DOHH2 (cell line): ENCODE measurements at regions not wholly inside any gene's neighbourhood (a gene's known extent, or its start where the extent isn't known, plus 50 kb on each side); places are given as distances from the start of the nearest gene placed in this dataset.
"Not testable (repeated sequence)": the region's sequence is repeated elsewhere in the genome, so short reads cannot be mapped to it uniquely, and the experiment has no call there.

Source experiments
- H3F3A ChIP-seq: fragments of 200-600 bp; sonication (generic), shearing (Covaris generic); 2 replicates; pipeline ENCODE4 v1.6.0; 2016; ENCODE audit warnings: antibody characterized with exemption, mild to moderate bottlenecking; ENCODE audit not compliant: control insufficient read depth, insufficient read depth
- H3K27ac ChIP-seq: fragments of 200-600 bp; sonication (generic); 2 replicates; pipeline ENCODE4 v1.5.1; 2014; ENCODE audit warnings: low read depth, mild to moderate bottlenecking, low read length, moderate library complexity
- H3K27me3 ChIP-seq: fragments of 200-600 bp; sonication (generic); 2 replicates; pipeline ENCODE4 v1.6.1; 2014; ENCODE audit warnings: mild to moderate bottlenecking, low read length, mixed read lengths; ENCODE audit not compliant: control insufficient read depth
- H3K36me3 ChIP-seq: fragments of 200-600 bp; sonication (generic); 2 replicates; pipeline ENCODE4 v1.6.1; 2014; ENCODE audit warnings: mild to moderate bottlenecking, low read length, moderate library complexity, mixed read lengths; ENCODE audit not compliant: control insufficient read depth
- H3K4me1 ChIP-seq: fragments of 200-600 bp; sonication (generic); 2 replicates; pipeline ENCODE4 v1.6.1; 2014; ENCODE audit warnings: mild to moderate bottlenecking, low read length, mixed read lengths; ENCODE audit not compliant: control insufficient read depth
- H3K4me2 ChIP-seq: fragments of 200-600 bp; sonication (generic); 2 replicates; pipeline ENCODE4 v1.6.0; 2014; ENCODE audit warnings: mild to moderate bottlenecking, low read length, moderate library complexity
- H3K4me3 ChIP-seq: fragments of 200-600 bp; sonication (generic); 2 replicates; pipeline ENCODE4 v1.5.1; 2014; ENCODE audit warnings: mild to moderate bottlenecking, low read length, mixed read lengths
- H3K79me2 ChIP-seq: fragments of 200-600 bp; sonication (generic); 2 replicates; pipeline ENCODE4 v1.6.1; 2014; ENCODE audit warnings: mild to moderate bottlenecking, low read length, mixed read lengths; ENCODE audit not compliant: control insufficient read depth
- H3K9me2 ChIP-seq: fragments of 200-600 bp; sonication (generic); replicated peaks from 2 replicates; pipeline ENCODE4 v1.6.1; 2014; ENCODE audit warnings: mild to moderate bottlenecking, low read length, mixed read lengths; ENCODE audit not compliant: control insufficient read depth
- H3K9me3 ChIP-seq: fragments of 200-600 bp; sonication (generic); 2 replicates; pipeline ENCODE4 v1.6.1; 2014; ENCODE audit warnings: antibody characterized with exemption, low read length, mixed read lengths; ENCODE audit not compliant: control insufficient read depth, insufficient read depth
- H4K20me1 ChIP-seq: fragments of 200-600 bp; sonication (generic); 2 replicates; pipeline ENCODE4 v1.6.0; 2014; ENCODE audit warnings: low read depth, mild to moderate bottlenecking, antibody characterized with exemption, low read length, moderate library complexity; ENCODE audit not compliant: control insufficient read depth, insufficient read depth
- CTCF ChIP-seq: fragments of 200-600 bp; sonication (generic); IDR thresholded peaks from one replicate; pipeline ENCODE4 v1.5.1; 2014; ENCODE audit warnings: antibody characterized with exemption, mild to moderate bottlenecking, low read depth, low read length; ENCODE audit not compliant: poor library complexity, severe bottlenecking
- EZH2phosphoT487 ChIP-seq: fragments of 200-600 bp; sonication (generic); IDR thresholded peaks from 2 replicates; pipeline ENCODE4 v1.6.1; 2017; ENCODE audit warnings: borderline replicate concordance, mild to moderate bottlenecking, antibody characterized with exemption, low read length, moderate library complexity, mixed read lengths

GRCh38 chrX:128425546-128425945 lies 373.3 kb upstream of the ACTRT1 start:
- no peaks in the 10 kb centered on the region for H3K36me3 ChIP-seq
- no peaks in the 10 kb centered on the region for H3K9me3 ChIP-seq
- no peaks in the 10 kb centered on the region for H3K27me3 ChIP-seq
- H3K4me2 ChIP-seq = no peak overlapping the region
- H3K27ac ChIP-seq = no peak overlapping the region
- H3K4me3 ChIP-seq = no peak overlapping the region
- H3K4me1 ChIP-seq = no peaks in the 10 kb centered on the region
- TF ChIP-seq EZH2phosphoT487 = no peak
- no peak for TF ChIP-seq CTCF
- H3K9me2 ChIP-seq = no peaks in the 10 kb centered on the region
- no peaks in the 10 kb centered on the region for H4K20me1 ChIP-seq
- H3F3A ChIP-seq = no peaks in the 10 kb centered on the region
- H3K79me2 ChIP-seq = no peaks in the 10 kb centered on the region

- TF ChIP-seq EZH2phosphoT487 = no peak
- TF ChIP-seq CTCF = no peak
- H3K9me2 ChIP-seq = no peaks in the 10 kb centered on the region
Measured at GRCh38 chrX:128408842-128409241, 356.6 kb upstream of the ACTRT1 start.

GRCh38 chrX:128396601-128397000 lies 344.4 kb upstream of the ACTRT1 start:
- no peaks in the 10 kb centered on the region for H3K36me3 ChIP-seq
- H3K9me2 ChIP-seq = no peaks in the 10 kb centered on the region
- no peaks in the 10 kb centered on the region for H3F3A ChIP-seq
- no peak overlapping the region for H3K27ac ChIP-seq
- no peaks in the 10 kb centered on the region for H3K27me3 ChIP-seq
- H4K20me1 ChIP-seq = no peaks in the 10 kb centered on the region
- H3K4me1 ChIP-seq = no peaks in the 10 kb centered on the region
- H3K9me3 ChIP-seq = no peaks in the 10 kb centered on the region
- H3K4me2 ChIP-seq = no peak overlapping the region
- no peak overlapping the region for H3K4me3 ChIP-seq
- TF ChIP-seq CTCF (no peak), EZH2phosphoT487 (no peak)
- no peaks in the 10 kb centered on the region for H3K79me2 ChIP-seq

More at GRCh38 chrX:128408842-128409241, 356.6 kb upstream of the ACTRT1 start:
- Histone ChIP-seq H3K27me3 (no peaks in the 10 kb centered on the region), H3K4me1 (no peaks in the 10 kb centered on the region), H3K4me3 (no peak overlapping the region), H3F3A (no peaks in the 10 kb centered on the region), H3K4me2 (no peak overlapping the region), H3K9me3 (no peaks in the 10 kb centered on the region), H3K27ac (no peak overlapping the region), H3K79me2 (no peaks in the 10 kb centered on the region), H4K20me1 (no peaks in the 10 kb centered on the region), H3K36me3 (no peaks in the 10 kb centered on the region)

- H3K36me3 ChIP-seq, H3K4me3 ChIP-seq, H3K4me2 ChIP-seq, H4K20me1 ChIP-seq, H3K9me2 ChIP-seq, H3K79me2 ChIP-seq, H3F3A ChIP-seq, H3K27me3 ChIP-seq, H3K4me1 ChIP-seq, H3K9me3 ChIP-seq, H3K27ac ChIP-seq: not testable (repeated sequence)
Measured at GRCh38 chrX:128383846-128384245, 331.6 kb upstream of the ACTRT1 start.
